Esophagus muscularis mucosa (tissue), 4 donors: ENCODE measurements at regions not wholly inside any gene's neighbourhood (a gene's known extent, or its start where the extent isn't known, plus 50 kb on each side); places are given as distances from the start of the nearest gene placed in this dataset.

Experiments
- DNase-seq: peaks from one replicate; pipeline ENCODE4 v3.0.0-alpha.2; 2017; ENCODE audit errors: extremely low spot score
- H3K27ac ChIP-seq, 4 donors: fragments of 200-600 bp; sonication (generic); replicated peaks in 1 of 4; 1 replicate in 3 of 4; 2 replicates in 1 of 4; pipeline ENCODE4 v1.5.1; 2016 to 2019; ENCODE audit warnings: mild to moderate bottlenecking in 1 of 4
- H3K27me3 ChIP-seq, 4 donors: fragments of 200-600 bp; sonication (generic); one replicate each; pipeline versions ENCODE4 v1.5.1 to v1.6.0; 2016 to 2019
- H3K36me3 ChIP-seq, 4 donors: fragments of 200-600 bp; sonication (generic); one replicate each; pipeline ENCODE4 v1.5.1; 2016 to 2019
- H3K4me1 ChIP-seq, 4 donors: fragments of 200-600 bp; sonication (generic); one replicate each; pipeline ENCODE4 v1.5.1; 2016 to 2019
- H3K4me3 ChIP-seq, 4 donors: fragments of 200-600 bp; sonication (generic); 1 replicate in 2 of 4; 2 replicates in 2 of 4; pipeline ENCODE4 v1.5.1; 2016 to 2019; ENCODE audit warnings: mild to moderate bottlenecking in 4 of 4, moderate library complexity in 1 of 4
- H3K9me3 ChIP-seq, 4 donors: fragments of 200-600 bp; sonication (generic); 1 replicate in 3 of 4; 2 replicates in 1 of 4; pipeline ENCODE4 v1.5.1; 2016 to 2019
- EP300 ChIP-seq: sonication (generic); formaldehyde crosslinking; IDR thresholded peaks from one replicate; pipeline ENCODE4 v1.6.1; 2017; ENCODE audit warnings: antibody characterized with exemption
- POLR2A ChIP-seq: fragments of 450-650 bp; IDR thresholded peaks from one replicate; pipeline ENCODE4 v1.6.1; 2017; ENCODE audit warnings: antibody characterized with exemption, moderate library complexity, mild to moderate bottlenecking, low read depth
- POLR2AphosphoS5 ChIP-seq, 2 donors: sonication (generic); formaldehyde crosslinking; IDR thresholded peaks; one replicate each; pipeline ENCODE4 v1.6.1; 2017; ENCODE audit warnings: antibody characterized with exemption in 2 of 2
- WGBS: methylation state at CpG from one replicate; pipeline ENCODE4 v1.1.5; 2018; 5-methylcytosine and 5-hydroxymethylcytosine counted together
- intact Hi-C: fragments of 100-400 bp; cut with DNase I; formaldehyde crosslinking; loops from one replicate; pipeline ENCODE4 v1.15.1; 2023
- small RNA-seq, 3 donors: library from RNA; depleted of rRNA; stranded (forward); fragments of <200 nt; gene quantifications; one replicate each; pipeline ENCODE3, GENCODE V24; 2016
- TF ChIP-seq, protein P1 (sequence below), 3 experiments: fragments of 200-600 bp in 2 of 3; fragments of 450-650 bp in 1 of 3; sonication (generic) in 2 of 3; IDR thresholded peaks; one replicate each; pipeline ENCODE4 v1.5.1; 2017 to 2019; ENCODE audit warnings: antibody characterized with exemption in 3 of 3, mild to moderate bottlenecking in 2 of 3, moderate library complexity in 1 of 3

DNA sequence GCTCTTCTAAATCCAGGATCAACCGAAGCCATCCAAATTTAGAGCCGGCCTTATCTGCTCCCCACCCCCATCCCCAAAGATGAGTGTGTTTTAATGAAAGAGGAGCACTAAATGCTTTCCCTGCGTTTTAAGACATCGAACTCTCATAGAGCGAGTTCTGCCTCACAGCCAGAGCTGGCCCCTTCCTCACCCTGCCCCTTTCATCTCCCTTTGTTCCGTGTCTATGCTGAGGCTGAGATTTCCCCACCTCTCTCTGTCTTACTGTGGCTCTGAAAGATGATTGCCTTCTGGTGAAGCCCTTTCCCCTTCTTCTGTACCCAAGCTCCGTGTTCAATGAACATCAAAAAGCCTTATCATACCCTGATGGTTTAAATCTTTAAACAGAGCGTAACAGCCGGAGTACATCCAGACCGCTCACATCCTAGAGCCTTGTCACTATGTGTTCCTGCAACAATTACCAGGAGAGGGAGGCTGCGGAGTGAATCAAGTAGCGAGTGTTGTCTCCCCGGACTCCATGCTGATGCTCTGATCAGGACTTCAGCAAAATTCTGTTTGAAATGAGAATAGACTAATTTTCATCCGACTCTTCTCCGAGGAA, 110.1 kb downstream of the ZNF326 start:
- TF ChIP-seq EP300 (no peak), POLR2AphosphoS5 (IDR thresholded peaks at IDR 0.05) (no peak), POLR2A (no peak)
- TF ChIP-seq, protein P1, sequence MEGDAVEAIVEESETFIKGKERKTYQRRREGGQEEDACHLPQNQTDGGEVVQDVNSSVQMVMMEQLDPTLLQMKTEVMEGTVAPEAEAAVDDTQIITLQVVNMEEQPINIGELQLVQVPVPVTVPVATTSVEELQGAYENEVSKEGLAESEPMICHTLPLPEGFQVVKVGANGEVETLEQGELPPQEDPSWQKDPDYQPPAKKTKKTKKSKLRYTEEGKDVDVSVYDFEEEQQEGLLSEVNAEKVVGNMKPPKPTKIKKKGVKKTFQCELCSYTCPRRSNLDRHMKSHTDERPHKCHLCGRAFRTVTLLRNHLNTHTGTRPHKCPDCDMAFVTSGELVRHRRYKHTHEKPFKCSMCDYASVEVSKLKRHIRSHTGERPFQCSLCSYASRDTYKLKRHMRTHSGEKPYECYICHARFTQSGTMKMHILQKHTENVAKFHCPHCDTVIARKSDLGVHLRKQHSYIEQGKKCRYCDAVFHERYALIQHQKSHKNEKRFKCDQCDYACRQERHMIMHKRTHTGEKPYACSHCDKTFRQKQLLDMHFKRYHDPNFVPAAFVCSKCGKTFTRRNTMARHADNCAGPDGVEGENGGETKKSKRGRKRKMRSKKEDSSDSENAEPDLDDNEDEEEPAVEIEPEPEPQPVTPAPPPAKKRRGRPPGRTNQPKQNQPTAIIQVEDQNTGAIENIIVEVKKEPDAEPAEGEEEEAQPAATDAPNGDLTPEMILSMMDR (IDR thresholded peaks at IDR 0.05), result no peak
- Histone ChIP-seq H3K4me3 (no peak overlapping the region), H3K9me3 (no peaks in the 10 kb centered on the region), H3K4me1 (no peaks in the 10 kb centered on the region), H3K36me3 (no peaks in the 10 kb centered on the region), H3K27me3 (peaks cover 0 to 21% (median 2%) of the 10 kb centered on the region in 4 donors), H3K27ac (no peak overlapping the region)
- no peak for DNase-seq
- WGBS, result 49% methylated on average over 15 of the region's 15 CpGs
- intact Hi-C loops, result no loop called here

DNA sequence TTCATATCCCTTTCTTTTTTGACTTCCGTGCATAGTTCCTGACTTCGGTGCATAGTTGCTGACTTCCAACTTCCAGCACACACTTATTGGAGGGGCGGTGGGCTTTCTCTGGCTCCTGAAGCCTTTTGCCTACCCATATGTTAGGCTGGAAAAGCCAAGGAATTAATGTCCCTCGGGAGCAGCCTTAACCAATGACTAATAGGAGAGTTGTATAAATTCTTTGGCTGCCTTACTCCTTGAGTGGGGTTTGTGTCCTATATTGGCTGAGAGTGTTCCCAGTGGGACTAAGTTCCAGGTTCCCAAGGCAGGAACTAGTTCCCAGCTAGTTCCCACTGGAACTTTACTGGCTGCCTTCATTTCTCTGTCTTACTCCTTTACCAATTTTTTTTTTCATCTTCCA, 105.7 kb downstream of the ZNF326 start:
- WGBS, result 88% methylated on average over 4 of the region's 4 CpGs
- Histone ChIP-seq H3K9me3 (peaks cover 3 to 8% (median 6%) of the 10 kb centered on the region in 4 donors), H3K27ac (no peak overlapping the region), H3K4me1 (no peaks in the 10 kb centered on the region), H3K27me3 (peaks cover 0 to 9% (median 0%) of the 10 kb centered on the region in 4 donors), H3K36me3 (no peaks in the 10 kb centered on the region), H3K4me3 (no peak overlapping the region)
- TF ChIP-seq POLR2AphosphoS5 (IDR thresholded peaks at IDR 0.05), result no peak
- TF ChIP-seq POLR2A, result no peak
- no peak for TF ChIP-seq EP300
- TF ChIP-seq, protein P1 (IDR thresholded peaks at IDR 0.05), result no peak
- intact Hi-C loops, result no loop called here
- no peak for DNase-seq

- TF ChIP-seq, protein P1 (IDR thresholded peaks at IDR 0.05), result no peak
- TF ChIP-seq EP300 (no peak), POLR2A (no peak), POLR2AphosphoS5 (IDR thresholded peaks at IDR 0.05) (no peak)
- no peak overlapping the region for H3K4me3 ChIP-seq
- no peaks in the 10 kb centered on the region for H3K27me3 ChIP-seq
- H3K36me3 ChIP-seq, result no peaks in the 10 kb centered on the region
- H3K4me1 ChIP-seq, result no peaks in the 10 kb centered on the region
- DNase-seq, result no peak
- intact Hi-C loops, result no loop called here
- 72% methylated on average over 3 of the region's 3 CpGs for WGBS
- no peak overlapping the region for H3K27ac ChIP-seq
- peaks cover 3 to 8% (median 6%) of the 10 kb centered on the region in 4 donors for H3K9me3 ChIP-seq
Observed at GRCh38 chr1:90092441-90092840, 97.5 kb downstream of the ZNF326 start.

Small RNAs in the stretch of these regions (small RNA-seq; reads per million reads assigned to genes)
- 0 reads per million in 3 donors for gene RNU6-695P
